Activated CD4-positive, alpha-beta T cell treated with anti-CD3 and anti-CD28 coated beads for 48 hours (primary cell): ENCODE measurements at regions not wholly inside any gene's neighbourhood (a gene's known extent, or its start where the extent isn't known, plus 50 kb on each side); places are given as distances from the start of the nearest gene placed in this dataset.
"Not testable (repeated sequence)": the region's sequence is repeated elsewhere in the genome, so short reads cannot be mapped to it uniquely, and the experiment has no call there.

Experiments used
- DNase-seq: peaks from one replicate; pipeline ENCODE4 v3.0.0-alpha.2; 2020

DNA sequence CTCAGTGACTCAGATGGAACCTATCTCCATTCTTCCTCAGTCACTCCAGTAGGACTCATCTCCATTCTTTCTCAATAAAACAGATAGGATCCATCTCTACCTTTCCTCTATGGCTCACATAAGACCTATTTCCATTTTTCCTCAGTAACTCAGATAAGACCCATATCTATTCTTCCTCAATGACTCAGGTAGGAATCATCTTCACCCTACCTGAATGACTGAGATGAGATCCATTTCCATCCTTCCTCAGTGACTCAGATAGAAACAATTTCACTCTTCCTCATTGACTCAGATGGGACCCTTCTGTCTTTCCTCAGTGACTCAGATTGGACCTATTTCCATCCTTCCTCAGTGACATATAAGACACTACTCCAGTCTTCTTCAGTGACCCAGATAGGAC is 165.1 kb downstream of the FBXO4 start:
- DNase-seq: no peak

GRCh38 chr5:42099846-42100245 is 174.8 kb downstream of the FBXO4 start:
- not testable (repeated sequence) for DNase-seq

DNA sequence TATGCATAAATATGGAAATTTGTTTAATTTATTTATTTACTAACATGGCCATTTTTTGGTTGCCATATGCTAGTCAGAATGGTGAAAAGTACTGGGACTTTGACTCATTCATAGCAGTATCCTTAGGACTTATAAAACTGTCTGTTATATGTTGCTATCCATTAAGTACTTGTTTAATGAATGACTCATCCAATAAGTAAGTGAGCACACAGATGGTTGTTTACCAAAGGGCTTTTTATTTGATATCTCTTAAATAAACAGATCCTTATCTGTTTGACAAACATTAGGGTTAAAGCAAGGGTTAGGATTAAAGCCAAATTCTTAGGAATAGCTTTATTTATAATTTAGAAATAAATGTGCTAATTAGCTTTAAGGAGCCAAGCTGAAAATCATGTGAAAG is 183.4 kb downstream of the FBXO4 start:
- DNase-seq: no peak

GRCh38 chr5:42109006-42109572 is 184.0 kb downstream of the FBXO4 start:
- no peak for DNase-seq

GRCh38 chr5:42115721-42116120 is 190.6 kb downstream of the FBXO4 start:
- not testable (repeated sequence) for DNase-seq

DNA sequence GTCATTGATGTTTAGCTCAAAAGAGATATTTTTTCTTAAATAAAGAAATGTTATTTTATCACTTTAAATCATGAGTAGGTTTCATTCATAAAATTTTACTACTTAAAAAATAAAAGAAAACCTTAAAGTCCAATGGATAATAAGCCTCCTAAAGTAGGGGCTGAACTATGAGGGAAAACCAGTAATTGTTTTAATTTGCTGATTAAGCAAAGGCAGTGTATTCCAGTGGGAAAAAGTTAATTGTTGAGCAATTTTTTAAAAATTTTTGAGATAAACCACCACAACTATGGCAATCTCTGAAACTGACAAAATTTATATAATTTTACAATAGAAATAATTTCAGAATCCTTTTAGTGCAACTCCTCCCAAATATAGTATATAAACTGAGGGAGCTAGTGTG is 195.0 kb downstream of the FBXO4 start:
- no peak for DNase-seq

DNA sequence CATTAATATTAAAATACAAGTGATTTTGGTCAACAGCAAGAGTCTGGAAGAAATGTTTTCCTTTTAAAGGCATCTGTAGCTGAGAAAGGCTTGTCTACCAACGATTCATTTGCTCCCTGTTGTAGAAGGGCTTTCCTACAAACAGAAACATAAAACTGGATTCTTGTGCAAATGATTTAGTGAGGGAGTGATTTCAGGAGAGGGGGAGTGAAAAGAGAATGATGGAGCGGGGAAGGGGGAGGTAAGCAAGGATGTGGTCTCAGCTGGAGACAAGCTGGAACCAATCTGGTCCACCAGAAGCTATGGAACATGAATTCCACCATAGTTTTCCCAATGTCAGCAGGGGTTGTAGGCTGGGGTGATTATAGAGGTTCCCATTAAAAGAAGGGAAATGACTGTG is 196.3 kb downstream of the FBXO4 start:
- DNase-seq: no peak

GRCh38 chr5:42131081-42131480 is 206.0 kb downstream of the FBXO4 start:
- no peak for DNase-seq

DNA sequence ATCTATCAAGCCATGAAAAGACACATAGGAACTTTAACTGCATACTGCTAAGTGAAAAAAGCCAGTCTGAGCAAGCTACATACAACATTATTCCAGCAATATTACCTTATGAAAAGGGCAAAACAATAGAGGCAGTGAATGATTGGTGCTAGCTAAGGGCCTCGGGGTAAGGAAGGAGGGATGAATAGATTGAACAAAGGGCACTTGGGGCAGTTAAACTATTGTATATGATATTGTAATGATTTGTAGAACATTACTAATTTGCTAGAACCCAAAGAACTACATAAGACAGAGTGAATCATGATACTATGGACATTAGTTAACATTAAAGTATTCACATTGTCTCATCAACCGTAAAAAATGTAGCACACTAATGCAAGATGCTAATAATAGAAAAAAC is 218.3 kb downstream of the FBXO4 start:
- no peak for DNase-seq

DNA sequence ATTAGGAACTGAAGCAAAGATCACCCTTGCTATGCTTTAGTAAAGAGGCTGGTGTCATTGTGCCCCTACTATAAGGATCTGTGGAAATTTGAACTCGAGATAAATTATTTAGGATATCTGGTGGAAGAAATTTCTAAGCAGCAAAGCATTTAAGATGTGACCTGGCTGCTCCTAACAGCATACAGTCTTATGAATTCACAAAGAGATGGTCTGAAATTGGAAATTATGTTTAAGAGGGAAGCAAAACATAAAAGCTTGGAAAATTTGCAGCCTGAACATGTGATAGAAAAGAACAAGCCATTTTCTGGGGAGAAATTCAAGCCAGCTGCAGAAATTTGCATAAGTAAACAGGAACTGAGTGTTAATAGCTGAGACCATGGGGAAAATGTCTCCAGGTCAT is 223.7 kb downstream of the FBXO4 start:
- no peak for DNase-seq

DNA sequence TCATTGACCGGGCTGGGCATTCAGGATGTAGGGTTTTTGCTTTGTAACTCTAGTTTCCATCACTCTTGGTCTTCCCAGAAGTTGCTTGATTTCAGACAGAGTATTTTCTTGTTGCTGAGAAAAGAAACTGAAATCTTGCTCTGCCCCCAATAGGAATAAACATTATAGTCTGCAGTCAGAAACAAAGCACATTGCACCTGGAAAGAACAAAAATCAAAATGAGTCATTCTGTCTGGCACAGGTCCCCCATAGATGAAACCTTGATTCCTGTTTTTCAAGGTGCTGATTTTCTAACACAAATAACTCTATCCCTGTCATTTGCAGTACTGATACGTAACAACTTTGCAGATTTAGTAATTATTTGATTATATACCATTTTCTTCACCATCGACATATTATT is 232.1 kb downstream of the FBXO4 start:
- DNase-seq: no peak

DNA sequence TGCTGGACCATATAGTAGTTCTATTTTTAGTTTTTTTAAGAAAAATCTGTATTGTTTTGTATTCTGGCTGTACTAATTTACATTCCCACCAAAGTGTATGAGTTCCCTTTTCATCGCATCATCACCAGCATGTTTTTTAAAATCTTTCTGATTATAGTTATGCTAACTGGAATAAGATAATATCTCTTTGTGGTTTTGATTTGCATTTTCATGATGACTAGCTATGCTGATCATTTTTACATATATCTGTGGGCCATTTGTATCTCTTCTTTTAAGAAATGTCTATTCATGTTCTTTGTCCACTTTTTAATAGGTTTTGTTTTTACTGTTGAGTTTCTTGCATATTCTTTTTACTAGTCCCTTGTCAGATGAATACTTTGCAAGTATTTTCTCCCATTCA is 238.0 kb downstream of the FBXO4 start:
- no peak for DNase-seq

- no peak for DNase-seq
Observed at GRCh38 chr5:42168091-42168670, 243.1 kb downstream of the FBXO4 start.

DNA sequence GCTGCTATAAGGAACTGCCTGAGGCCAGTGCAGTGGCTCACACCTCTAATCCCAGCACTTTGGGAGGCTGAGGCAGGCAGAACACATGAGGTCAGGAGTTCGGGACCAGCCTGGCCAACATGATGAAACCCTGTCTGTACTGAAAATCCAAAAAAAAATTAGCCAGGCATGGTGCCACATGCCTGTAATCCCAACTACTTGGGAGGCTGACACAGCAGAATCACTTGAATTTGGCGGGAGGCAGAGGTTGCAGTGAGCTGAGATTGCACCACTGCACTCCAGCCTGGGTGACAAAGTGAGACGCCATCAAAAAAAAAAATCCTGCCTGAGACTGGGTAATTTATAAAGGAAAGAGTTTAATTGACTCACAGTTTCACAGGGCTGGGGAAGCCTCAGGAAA is 247.1 kb upstream of the GHR start:
- not testable (repeated sequence) for DNase-seq

DNA sequence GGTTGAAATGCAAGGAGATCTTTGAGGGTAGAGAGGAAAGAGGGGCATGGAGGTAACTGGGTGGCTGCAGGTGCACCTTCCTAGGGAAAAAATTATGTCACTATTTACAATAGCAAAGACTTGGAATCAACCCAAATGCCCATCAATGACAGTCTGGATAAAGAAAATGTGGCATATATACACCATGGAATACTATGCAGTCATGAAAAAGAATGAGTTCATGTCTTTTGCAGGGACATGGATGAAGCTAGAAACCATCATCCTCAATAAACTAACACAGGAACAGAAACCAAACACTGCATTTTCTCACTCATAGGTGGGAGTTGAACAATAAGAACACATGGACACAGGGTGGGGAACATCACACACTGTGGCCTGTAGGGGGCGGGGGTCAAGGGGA is 243.4 kb upstream of the GHR start:
- not testable (repeated sequence) for DNase-seq

- DNase-seq: no peak
Observed at GRCh38 chr5:42216904-42217303, 206.3 kb upstream of the GHR start.

DNA sequence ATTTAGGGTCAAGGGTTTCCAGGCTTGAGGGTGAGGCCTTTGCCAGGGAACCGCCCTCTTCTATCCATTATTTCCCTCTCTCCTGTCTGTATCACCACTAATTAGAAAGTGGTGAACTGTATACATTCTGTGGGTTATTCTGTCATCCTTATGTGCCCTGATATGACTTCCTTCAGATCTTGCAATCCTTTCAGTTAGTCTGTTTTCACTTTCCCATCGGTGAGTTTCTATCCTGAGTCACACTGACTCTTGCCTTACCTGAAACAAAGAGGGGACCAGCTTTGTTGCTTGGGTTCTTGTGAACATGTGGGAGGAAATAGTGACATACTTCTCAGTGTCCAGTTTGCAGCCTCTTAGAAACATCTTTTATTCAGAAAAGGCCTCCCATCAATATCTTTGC is 205.4 kb upstream of the GHR start:
- DNase-seq: no peak

- no peak for DNase-seq
Observed at GRCh38 chr5:42225009-42225408, 198.2 kb upstream of the GHR start.

DNA sequence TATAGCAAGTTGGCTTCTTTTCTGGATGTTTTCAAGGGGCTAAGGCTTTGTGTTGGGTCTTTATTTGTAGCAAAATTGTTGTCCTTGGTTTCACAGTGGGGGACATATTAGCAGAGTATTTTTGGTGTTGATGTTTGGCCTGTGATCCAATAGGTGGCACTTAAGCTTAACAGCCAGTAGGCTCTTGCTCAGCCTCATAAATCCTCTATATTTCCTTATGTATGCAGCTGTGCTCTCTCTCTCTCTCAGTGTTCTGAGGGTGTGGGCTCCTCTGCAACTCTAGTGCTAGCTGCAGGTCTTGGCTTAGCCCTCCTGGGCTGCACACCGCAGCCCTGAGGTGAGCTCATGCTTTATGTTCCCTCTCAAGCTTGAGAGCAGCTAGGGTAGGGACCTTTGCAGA is 195.0 kb upstream of the GHR start:
- no peak for DNase-seq

- DNase-seq: no peak
Observed at GRCh38 chr5:42230839-42231238, 192.4 kb upstream of the GHR start.

- DNase-seq: no peak
Observed at GRCh38 chr5:42235241-42235640, 188.0 kb upstream of the GHR start.

DNA sequence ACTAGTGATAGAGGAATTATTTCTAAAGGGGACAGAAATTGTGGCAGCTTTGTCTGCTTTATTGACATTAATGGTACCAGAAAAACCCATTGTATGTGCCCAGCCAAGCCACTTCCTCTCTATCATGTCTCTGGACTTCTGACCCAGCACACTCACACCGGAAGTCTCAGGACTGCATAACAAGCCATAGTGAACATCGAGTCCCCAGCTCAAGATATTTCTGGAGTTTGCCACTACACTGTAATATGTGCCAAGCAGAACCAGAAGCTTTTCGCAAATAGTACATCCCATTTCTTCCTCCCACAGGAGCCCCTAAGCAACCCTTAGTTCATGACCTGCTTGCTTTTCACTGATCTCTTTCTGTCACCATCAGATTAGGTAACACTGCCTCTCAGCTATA is 187.4 kb upstream of the GHR start:
- no peak for DNase-seq

DNA sequence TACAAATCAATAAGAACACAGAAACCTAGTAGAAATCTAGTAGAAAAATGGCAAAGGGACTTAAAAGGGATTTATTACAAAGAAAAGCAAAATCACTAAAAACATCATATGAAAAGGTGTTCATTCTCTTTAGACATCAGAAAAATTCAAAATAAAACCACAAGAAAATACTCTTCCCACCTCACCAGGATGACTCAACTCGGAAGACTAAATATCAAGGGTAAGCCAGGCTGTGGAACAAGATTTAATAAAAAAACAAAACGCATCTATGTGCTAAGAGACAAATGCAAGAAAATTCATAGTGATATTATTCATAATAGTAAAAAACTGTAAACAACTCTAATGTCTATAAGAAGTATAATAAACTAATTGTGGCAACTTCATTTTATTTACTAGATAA is 181.6 kb upstream of the GHR start:
- DNase-seq: no peak

GRCh38 chr5:42242210-42242609 is 181.0 kb upstream of the GHR start:
- no peak for DNase-seq

DNA sequence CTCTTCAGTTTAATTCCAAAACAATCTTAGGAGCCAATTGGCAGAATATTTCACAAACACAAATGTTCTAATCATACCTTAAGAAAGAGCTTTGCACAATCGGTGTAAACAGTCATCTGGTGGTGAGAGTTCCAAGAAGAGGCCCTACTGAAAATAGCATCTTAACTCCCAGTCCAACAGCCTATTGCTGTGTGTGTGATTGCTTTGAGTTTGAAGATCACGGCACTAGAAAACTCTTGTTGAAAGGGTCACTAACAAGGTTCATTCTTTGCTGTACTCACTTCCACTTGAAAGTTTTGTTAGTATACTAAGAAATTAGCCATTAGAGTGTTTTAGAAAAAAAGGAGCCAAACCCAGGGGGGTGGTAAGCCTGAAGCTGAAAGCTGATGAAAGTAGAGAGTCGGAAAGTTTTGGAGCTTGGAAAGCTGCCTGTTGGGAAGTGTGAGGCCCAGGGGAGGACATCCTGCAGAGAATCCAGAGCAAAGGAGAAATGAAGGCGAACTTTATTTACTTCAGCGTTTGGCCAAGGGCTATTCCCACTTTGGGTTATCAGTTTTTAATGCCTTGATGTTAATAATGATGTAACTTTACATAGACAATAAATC is 180.3 kb upstream of the GHR start:
- DNase-seq: no peak
